Testis (tissue), 2 donors: ENCODE measurements at regions not wholly inside any gene's neighbourhood (a gene's known extent, or its start where the extent isn't known, plus 50 kb on each side); places are given as distances from the start of the nearest gene placed in this dataset.

Experiments used
- DNase-seq: peaks from one replicate; pipeline ENCODE4 v3.0.0-alpha.2; 2019
- H3K27ac ChIP-seq, 2 donors: fragments of 200-600 bp; sonication (generic); one replicate each; pipeline ENCODE4 v1.5.1; 2019
- H3K27me3 ChIP-seq: fragments of 200-600 bp; sonication (generic); one replicate; pipeline ENCODE4 v1.5.1; 2019
- H3K36me3 ChIP-seq: fragments of 200-600 bp; sonication (generic); one replicate; pipeline ENCODE4 v1.5.1; 2017; ENCODE audit warnings: low read depth; ENCODE audit errors: missing control alignments
- H3K4me1 ChIP-seq: fragments of 200-600 bp; sonication (generic); one replicate; pipeline ENCODE4 v1.5.1; 2019
- H3K4me3 ChIP-seq, 2 donors: fragments of 200-600 bp; sonication (generic); one replicate each; pipeline ENCODE4 v1.5.1; 2017 to 2019
- H3K9me3 ChIP-seq: fragments of 200-600 bp; sonication (generic); one replicate; pipeline ENCODE4 v1.5.1; 2017
- POLR2A ChIP-seq: fragments of 450-650 bp; IDR thresholded peaks from one replicate; pipeline ENCODE4 v1.6.1; 2017; ENCODE audit warnings: antibody characterized with exemption, mild to moderate bottlenecking, moderate library complexity
- WGBS, 2 donors: methylation state at CpG; one replicate each; pipeline ENCODE4 v1.1.5; 2018; 5-methylcytosine and 5-hydroxymethylcytosine counted together
- intact Hi-C: fragments of 100-400 bp; cut with DNase I; formaldehyde crosslinking; loops from one replicate; pipeline ENCODE4 v1.15.1; 2023; ENCODE audit warnings: low total_unique reads
- TF ChIP-seq, protein P1 (sequence below), 3 experiments: fragments of 450-650 bp in 2 of 3; fragments of 200-600 bp in 1 of 3; sonication (generic) in 1 of 3; IDR thresholded peaks; one replicate each; pipeline ENCODE4 v1.5.1; 2016 to 2019; ENCODE audit warnings: antibody characterized with exemption in 3 of 3, mild to moderate bottlenecking in 2 of 3, moderate library complexity in 1 of 3

DNA sequence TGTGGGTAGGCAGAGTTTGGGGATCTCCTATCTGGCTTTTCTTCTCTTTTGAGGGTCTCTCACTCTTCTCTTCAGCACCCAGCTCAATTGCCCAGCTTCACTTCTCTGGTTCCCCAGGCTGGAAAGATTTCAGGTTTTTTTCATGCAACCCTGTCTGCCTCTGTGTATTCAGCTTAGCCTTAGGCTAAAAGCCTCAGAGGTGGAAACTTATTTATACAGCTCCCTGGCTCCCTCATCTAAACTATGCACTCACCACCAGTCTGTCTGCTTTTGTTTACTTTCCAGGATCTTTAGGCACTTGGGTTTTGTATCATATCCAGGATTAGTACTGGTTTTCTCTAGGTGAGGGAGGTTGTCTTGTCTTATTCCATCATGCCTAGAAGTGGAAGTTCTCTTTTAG, 540.2 kb upstream of the TRPC7 start:
- Histone ChIP-seq H3K4me3 (no peak overlapping the region), H3K4me1 (no peaks in the 10 kb centered on the region), H3K27ac (no peak overlapping the region), H3K27me3 (no peaks in the 10 kb centered on the region), H3K9me3 (no peaks in the 10 kb centered on the region), H3K36me3 (no peaks in the 10 kb centered on the region)
- intact Hi-C loops: no loop called here
- TF ChIP-seq POLR2A: no peak
- TF ChIP-seq, protein P1, sequence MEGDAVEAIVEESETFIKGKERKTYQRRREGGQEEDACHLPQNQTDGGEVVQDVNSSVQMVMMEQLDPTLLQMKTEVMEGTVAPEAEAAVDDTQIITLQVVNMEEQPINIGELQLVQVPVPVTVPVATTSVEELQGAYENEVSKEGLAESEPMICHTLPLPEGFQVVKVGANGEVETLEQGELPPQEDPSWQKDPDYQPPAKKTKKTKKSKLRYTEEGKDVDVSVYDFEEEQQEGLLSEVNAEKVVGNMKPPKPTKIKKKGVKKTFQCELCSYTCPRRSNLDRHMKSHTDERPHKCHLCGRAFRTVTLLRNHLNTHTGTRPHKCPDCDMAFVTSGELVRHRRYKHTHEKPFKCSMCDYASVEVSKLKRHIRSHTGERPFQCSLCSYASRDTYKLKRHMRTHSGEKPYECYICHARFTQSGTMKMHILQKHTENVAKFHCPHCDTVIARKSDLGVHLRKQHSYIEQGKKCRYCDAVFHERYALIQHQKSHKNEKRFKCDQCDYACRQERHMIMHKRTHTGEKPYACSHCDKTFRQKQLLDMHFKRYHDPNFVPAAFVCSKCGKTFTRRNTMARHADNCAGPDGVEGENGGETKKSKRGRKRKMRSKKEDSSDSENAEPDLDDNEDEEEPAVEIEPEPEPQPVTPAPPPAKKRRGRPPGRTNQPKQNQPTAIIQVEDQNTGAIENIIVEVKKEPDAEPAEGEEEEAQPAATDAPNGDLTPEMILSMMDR (IDR thresholded peaks at IDR 0.05): no peak
- DNase-seq: no peak

DNA sequence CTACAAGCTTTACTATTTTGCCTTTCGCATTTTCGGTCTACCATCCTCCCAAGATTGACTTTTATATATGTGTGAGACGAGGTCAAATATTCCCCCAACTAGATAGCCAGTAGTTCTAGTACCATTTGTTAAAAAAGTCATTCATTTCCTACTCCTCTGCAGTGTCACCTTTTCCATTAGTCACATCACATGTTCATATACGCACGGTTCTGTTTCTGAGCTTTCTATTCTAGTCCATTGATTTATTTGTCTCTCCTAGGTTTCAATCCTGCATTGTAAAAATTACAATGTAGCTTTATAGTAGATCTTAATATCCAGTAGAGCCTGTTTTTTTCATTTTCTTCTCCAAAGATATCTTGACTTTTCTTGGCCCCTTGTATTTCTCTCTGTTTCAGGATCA, 528.7 kb upstream of the TRPC7 start:
- intact Hi-C loops: no loop called here
- Histone ChIP-seq H3K36me3 (no peaks in the 10 kb centered on the region), H3K4me3 (no peak overlapping the region), H3K27ac (no peak overlapping the region), H3K27me3 (no peaks in the 10 kb centered on the region), H3K4me1 (no peaks in the 10 kb centered on the region), H3K9me3 (no peaks in the 10 kb centered on the region)
- 70 to 76% methylated on average over 5 of the region's 5 CpGs for WGBS, 2 donors
- TF ChIP-seq, protein P1 (IDR thresholded peaks at IDR 0.05): no peak
- TF ChIP-seq POLR2A: no peak
- no peak for DNase-seq

DNA sequence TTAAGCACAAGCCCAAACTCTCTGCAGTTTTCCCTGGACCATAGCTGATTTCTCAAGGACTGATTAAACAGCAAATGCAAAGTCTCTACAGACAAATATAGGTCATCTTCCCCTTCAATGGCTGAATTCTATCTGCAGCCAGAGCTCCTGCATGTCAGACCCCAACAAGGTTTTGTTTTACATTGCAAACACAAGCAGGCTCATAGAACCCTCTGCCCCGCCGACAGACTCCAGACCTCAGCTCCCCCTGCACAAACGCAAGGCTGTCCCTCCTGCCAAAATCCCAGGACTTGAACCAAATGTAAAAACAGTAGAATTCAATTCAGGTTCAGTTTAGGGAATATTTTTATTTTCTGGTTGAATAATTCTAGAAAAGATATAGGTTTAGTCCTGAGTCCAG, 526.7 kb upstream of the TRPC7 start:
- Histone ChIP-seq H3K9me3 (no peaks in the 10 kb centered on the region), H3K4me1 (no peaks in the 10 kb centered on the region), H3K27ac (no peak overlapping the region), H3K36me3 (no peaks in the 10 kb centered on the region), H3K27me3 (no peaks in the 10 kb centered on the region), H3K4me3 (no peak overlapping the region)
- DNase-seq: no peak
- intact Hi-C loops: no loop called here
- TF ChIP-seq, protein P1 (IDR thresholded peaks at IDR 0.05): no peak
- no peak for TF ChIP-seq POLR2A
- WGBS, 2 donors: 45 to 60% methylated on average over 3 of the region's 3 CpGs

DNA sequence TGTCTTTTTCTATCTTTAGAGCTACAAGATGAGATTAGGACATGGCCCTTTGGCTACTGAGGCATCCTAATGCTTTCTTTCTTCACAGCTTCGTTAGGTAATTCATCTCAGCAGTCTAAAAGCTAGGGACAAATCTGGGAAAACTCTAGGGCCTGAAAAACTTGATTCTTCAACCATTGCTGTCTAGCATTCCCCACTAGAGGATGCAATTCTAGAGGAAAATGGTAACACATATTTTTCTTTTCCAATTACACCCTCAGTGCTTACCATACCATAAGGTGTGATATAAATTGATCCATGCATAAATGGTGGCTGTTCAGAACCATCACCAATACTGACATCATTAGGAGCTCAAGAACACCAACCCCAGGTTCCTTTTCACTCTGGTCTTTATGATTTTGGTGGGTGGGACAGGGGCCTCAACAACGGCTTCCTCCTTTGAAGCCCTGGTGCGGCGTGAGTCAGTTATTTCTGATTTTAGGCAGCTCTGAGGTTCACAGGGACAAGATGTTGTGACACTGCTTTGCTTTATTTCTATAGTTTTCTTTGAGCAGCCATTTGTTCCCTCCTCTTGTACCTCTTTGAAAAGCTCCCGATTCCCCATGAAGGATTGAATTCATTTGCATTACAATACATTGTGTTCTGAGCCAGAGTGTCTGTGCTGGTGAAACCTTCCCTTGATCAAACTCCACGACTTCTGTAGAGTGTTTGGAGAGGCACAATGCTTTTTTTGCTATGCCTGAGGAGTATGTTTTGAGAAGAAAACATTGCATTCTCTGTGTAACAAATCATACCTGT, 526.0 kb upstream of the TRPC7 start:
- no peaks in the 10 kb centered on the region for H3K27me3 ChIP-seq
- 74 to 81% methylated on average over 6 of the region's 6 CpGs for WGBS, 2 donors
- no peaks in the 10 kb centered on the region for H3K9me3 ChIP-seq
- TF ChIP-seq, protein P1 (IDR thresholded peaks at IDR 0.05): no peak
- no peak for TF ChIP-seq POLR2A
- no peak overlapping the region for H3K27ac ChIP-seq
- no peak overlapping the region for H3K4me3 ChIP-seq
- no peaks in the 10 kb centered on the region for H3K36me3 ChIP-seq
- no peak for DNase-seq
- H3K4me1 ChIP-seq: no peaks in the 10 kb centered on the region
- intact Hi-C loops: no loop called here
